OCI-LY7 (cell line): ENCODE measurements at regions not wholly inside any gene's neighbourhood (a gene's known extent, or its start where the extent isn't known, plus 50 kb on each side); places are given as distances from the start of the nearest gene placed in this dataset.

Source experiments
- BruUV-seq: library from RNA; stranded (reverse); fragments of 400-500 nt; replicated peaks from 2 replicates; lab custom pipeline; 2021; lab: Mats Ljungman, UMichigan
- CTCF ChIA-PET: fragments of 300-600 bp; sonication (Branson Sonifier 250); formaldehyde crosslinking; loops from one replicate; lab custom pipeline; 2022; ENCODE audit warnings: antibody characterized with exemption; ENCODE audit not compliant: unreplicated experiment; lab: Charles Lee
- POLR2A ChIA-PET: fragments of 300-600 bp; sonication (Branson Sonifier 250); formaldehyde crosslinking; loops from one replicate; lab custom pipeline; 2022; ENCODE audit warnings: antibody characterized with exemption; lab: Charles Lee
- DNase-seq: peaks from one replicate; pipeline ENCODE4 v3.0.0-alpha.2; 2015; ENCODE audit warnings: low spot score
- H2AFZ ChIP-seq: fragments of 200-600 bp; sonication (generic), shearing (Covaris generic); 2 replicates; pipeline ENCODE4 v1.6.1; 2014; ENCODE audit warnings: mild to moderate bottlenecking, antibody characterized with exemption, low read length, moderate library complexity
- H3K27ac ChIP-seq: fragments of 200-600 bp; sonication (generic); 2 replicates; pipeline ENCODE4 v1.5.1; 2014; ENCODE audit warnings: mixed run types, low read depth, mild to moderate bottlenecking, moderate library complexity, low read length, inconsistent platforms; ENCODE audit not compliant: poor library complexity, severe bottlenecking
- H3K36me3 ChIP-seq: fragments of 200-600 bp; sonication (generic); 2 replicates; pipeline ENCODE4 v1.6.1; 2014; ENCODE audit warnings: mild to moderate bottlenecking, antibody characterized with exemption, low read length, moderate library complexity, mixed read lengths; ENCODE audit not compliant: insufficient read depth
- H3K4me1 ChIP-seq: fragments of 200-600 bp; sonication (generic); 2 replicates; pipeline ENCODE4 v1.5.1; 2014; ENCODE audit warnings: mild to moderate bottlenecking, low read length; ENCODE audit not compliant: insufficient read depth, poor library complexity, severe bottlenecking
- H3K4me2 ChIP-seq: fragments of 200-600 bp; sonication (generic); 2 replicates; pipeline ENCODE4 v1.6.1; 2014; ENCODE audit warnings: mild to moderate bottlenecking, low read length
- H3K4me3 ChIP-seq: fragments of 200-600 bp; sonication (generic); 2 replicates; pipeline ENCODE4 v1.5.1; 2014; ENCODE audit warnings: mild to moderate bottlenecking, low read depth, low read length; ENCODE audit not compliant: poor library complexity, severe bottlenecking
- H3K79me2 ChIP-seq: fragments of 200-600 bp; sonication (generic); 2 replicates; pipeline ENCODE4 v1.6.1; 2016; ENCODE audit warnings: low read depth, mild to moderate bottlenecking, low read length, moderate library complexity, mixed read lengths; ENCODE audit not compliant: insufficient read depth
- H3K9me2 ChIP-seq: fragments of 200-600 bp; sonication (generic); 2 replicates; pipeline ENCODE4 v1.6.1; 2016; ENCODE audit warnings: mild to moderate bottlenecking, low read length, mixed read lengths; ENCODE audit not compliant: insufficient read depth
- H3K9me3 ChIP-seq: fragments of 200-600 bp; sonication (generic); 2 replicates; pipeline ENCODE4 v1.6.1; 2014; ENCODE audit warnings: mild to moderate bottlenecking, mixed run types, low read length, mixed read lengths
- H4K20me1 ChIP-seq: fragments of 200-600 bp; sonication (generic); 2 replicates; pipeline ENCODE4 v1.6.1; 2014; ENCODE audit warnings: mild to moderate bottlenecking, antibody characterized with exemption, low read length, moderate library complexity, mixed read lengths; ENCODE audit not compliant: insufficient read depth
- EZH2phosphoT487 ChIP-seq: fragments of 200-600 bp; sonication (generic); IDR thresholded peaks from 2 replicates; pipeline ENCODE4 v1.6.1; 2018; ENCODE audit warnings: low read depth, borderline replicate concordance, mild to moderate bottlenecking, mixed run types, antibody characterized with exemption, low read length, moderate library complexity, mixed read lengths
- intact Hi-C: fragments of 100-400 bp; cut with micrococcal nuclease; formaldehyde crosslinking; loops from one replicate; pipeline ENCODE4 v1.10.0; 2022; ENCODE audit not compliant: unreplicated experiment
- TF ChIP-seq, protein P1 (sequence below): fragments of 200-600 bp; sonication (generic); conservative IDR thresholded peaks from 2 replicates; pipeline ENCODE4 v1.5.1; 2014; ENCODE audit warnings: mild to moderate bottlenecking, antibody characterized with exemption, low read length, moderate library complexity, mixed read lengths

- Histone ChIP-seq H3K4me3 (no peak overlapping the region), H2AFZ (no peak overlapping the region), H3K36me3 (no peaks in the 10 kb centered on the region), H3K4me1 (no peaks in the 10 kb centered on the region), H4K20me1 (no peaks in the 10 kb centered on the region), H3K4me2 (no peak overlapping the region), H3K9me2 (no peaks in the 10 kb centered on the region), H3K9me3 (no peaks in the 10 kb centered on the region), H3K79me2 (no peaks in the 10 kb centered on the region), H3K27ac (no peak overlapping the region)
- no peak for DNase-seq
- ChIA-PET CTCF (no interaction called here), POLR2A (no interaction called here)
- TF ChIP-seq, protein P1, sequence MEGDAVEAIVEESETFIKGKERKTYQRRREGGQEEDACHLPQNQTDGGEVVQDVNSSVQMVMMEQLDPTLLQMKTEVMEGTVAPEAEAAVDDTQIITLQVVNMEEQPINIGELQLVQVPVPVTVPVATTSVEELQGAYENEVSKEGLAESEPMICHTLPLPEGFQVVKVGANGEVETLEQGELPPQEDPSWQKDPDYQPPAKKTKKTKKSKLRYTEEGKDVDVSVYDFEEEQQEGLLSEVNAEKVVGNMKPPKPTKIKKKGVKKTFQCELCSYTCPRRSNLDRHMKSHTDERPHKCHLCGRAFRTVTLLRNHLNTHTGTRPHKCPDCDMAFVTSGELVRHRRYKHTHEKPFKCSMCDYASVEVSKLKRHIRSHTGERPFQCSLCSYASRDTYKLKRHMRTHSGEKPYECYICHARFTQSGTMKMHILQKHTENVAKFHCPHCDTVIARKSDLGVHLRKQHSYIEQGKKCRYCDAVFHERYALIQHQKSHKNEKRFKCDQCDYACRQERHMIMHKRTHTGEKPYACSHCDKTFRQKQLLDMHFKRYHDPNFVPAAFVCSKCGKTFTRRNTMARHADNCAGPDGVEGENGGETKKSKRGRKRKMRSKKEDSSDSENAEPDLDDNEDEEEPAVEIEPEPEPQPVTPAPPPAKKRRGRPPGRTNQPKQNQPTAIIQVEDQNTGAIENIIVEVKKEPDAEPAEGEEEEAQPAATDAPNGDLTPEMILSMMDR, result no peak
- no TSS peak for BruUV-seq
- intact Hi-C loops, result no loop called here
Measured at GRCh38 chrX:6898371-6898770, 249.1 kb upstream of the STS start.

DNA sequence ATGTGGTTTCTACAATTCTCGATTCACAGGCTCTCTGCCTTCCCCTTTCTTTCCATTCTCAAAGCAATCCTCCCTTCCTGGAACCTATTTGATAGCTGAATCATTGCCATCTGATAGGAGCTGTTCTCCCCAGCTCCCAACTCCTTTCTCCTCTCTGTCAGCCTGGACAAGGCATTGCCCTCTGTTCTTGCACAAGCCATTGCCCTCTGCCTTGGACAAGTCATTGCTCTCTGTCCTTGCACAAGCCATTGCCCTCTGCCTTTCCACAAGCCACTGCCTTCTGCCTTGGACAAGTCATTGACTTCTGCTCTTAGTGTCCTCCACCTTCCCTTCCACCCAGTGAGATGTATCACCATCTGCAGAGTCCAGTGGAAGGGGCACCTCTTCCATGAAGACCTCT lies 256.1 kb upstream of the STS start:
- ChIA-PET CTCF (no interaction called here), POLR2A (no interaction called here)
- Histone ChIP-seq H2AFZ (no peak overlapping the region), H3K79me2 (no peaks in the 10 kb centered on the region), H3K4me1 (no peaks in the 10 kb centered on the region), H3K36me3 (no peaks in the 10 kb centered on the region), H3K4me3 (no peak overlapping the region), H3K9me2 (no peaks in the 10 kb centered on the region), H3K27ac (no peak overlapping the region), H3K4me2 (no peak overlapping the region), H4K20me1 (no peaks in the 10 kb centered on the region), H3K9me3 (no peaks in the 10 kb centered on the region)
- intact Hi-C loops, result no loop called here
- TF ChIP-seq, protein P1, result no peak
- TF ChIP-seq EZH2phosphoT487, result no peak
- no peak for DNase-seq
- no TSS peak for BruUV-seq

GRCh38 chrX:6890544-6891261 lies 256.8 kb upstream of the STS start:
- no peak for DNase-seq
- ChIA-PET CTCF (no interaction called here), POLR2A (no interaction called here)
- no peak for TF ChIP-seq EZH2phosphoT487
- TF ChIP-seq, protein P1, result no peak
- H3K9me3 ChIP-seq, result no peaks in the 10 kb centered on the region
- no peak overlapping the region for H3K4me2 ChIP-seq
- no peaks in the 10 kb centered on the region for H3K9me2 ChIP-seq
- no peaks in the 10 kb centered on the region for H3K36me3 ChIP-seq
- H2AFZ ChIP-seq, result no peak overlapping the region
- H3K27ac ChIP-seq, result no peak overlapping the region
- H3K4me3 ChIP-seq, result no peak overlapping the region
- no peaks in the 10 kb centered on the region for H3K79me2 ChIP-seq
- H3K4me1 ChIP-seq, result no peaks in the 10 kb centered on the region
- intact Hi-C loops, result no loop called here
- no TSS peak for BruUV-seq
- H4K20me1 ChIP-seq, result no peaks in the 10 kb centered on the region
